ENCODE measurements at regions not wholly inside any gene's neighbourhood (a gene's known extent, or its start where the extent isn't known, plus 50 kb on each side); places are given as distances from the start of the nearest gene placed in this dataset.

DNA sequence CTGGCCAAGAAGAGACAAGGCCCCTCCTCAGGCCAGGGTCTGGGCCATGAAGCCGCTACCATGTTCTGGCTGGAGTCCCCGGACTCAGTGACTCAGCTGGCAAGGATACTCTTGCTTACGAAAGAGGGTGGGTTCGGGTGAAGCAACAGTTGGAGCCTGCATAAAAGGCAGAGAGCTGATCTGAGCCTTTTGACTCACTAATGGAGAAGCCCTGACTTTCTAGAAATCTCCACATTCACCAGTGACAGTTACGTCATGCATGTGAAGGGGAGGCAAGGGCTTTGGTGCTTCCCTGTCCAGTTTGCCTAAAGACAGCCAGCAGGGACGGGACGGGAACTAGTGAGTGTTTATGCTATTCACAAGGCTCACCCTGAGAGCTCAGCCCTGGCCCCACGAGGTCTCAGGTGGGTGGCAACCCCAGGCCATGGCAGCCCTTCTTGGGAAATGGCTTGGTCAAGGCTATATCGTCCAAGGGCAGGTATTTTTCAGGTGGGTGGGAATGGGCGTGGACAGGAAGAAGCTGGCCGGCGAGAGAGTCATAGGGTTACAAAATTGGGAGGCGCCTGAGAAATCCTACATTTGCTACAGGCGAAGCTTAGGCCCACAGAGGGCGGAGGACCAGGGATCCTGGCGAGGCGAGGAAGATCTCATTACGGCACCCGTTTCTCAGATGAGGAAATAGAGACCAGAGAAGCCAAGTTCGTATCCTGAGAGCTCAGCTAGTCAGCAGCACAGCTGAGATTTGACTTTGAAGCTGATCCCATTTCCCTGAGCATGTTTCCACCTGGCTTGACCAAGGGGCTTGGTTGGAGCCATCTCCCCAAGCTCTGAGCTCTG lies 314.6 kb downstream of the BCL11B start:
- Histone ChIP-seq H3K27ac (ENCODE audit: insufficient read depth, low read depth, low read length) (no peak overlapping the region), H3K4me2 (ENCODE audit: insufficient read depth, low read length) (no peak overlapping the region), H3K9me1 (replicated peaks; ENCODE audit: control insufficient read depth, extremely low read depth, insufficient read depth, low read length) (no peaks in the 10 kb centered on the region), H3K36me3 (ENCODE audit: control insufficient read depth in 2 of 2, extremely low read depth in 1 of 2, insufficient read depth in 2 of 2, low read length in 2 of 2) (no peaks in the 10 kb centered on the region), H2AFZ (ENCODE audit: low read depth, low read length) (no peak overlapping the region), H3K9ac (replicated peaks; ENCODE audit: extremely low read depth, insufficient read depth, low read length) (no peak overlapping the region), H3K4me3 (replicated peaks in 1 of 3; ENCODE audit: insufficient read depth in 1 of 3, low read depth in 1 of 3, low read length in 3 of 3) (no peak overlapping the region), H3K79me2 (ENCODE audit: control insufficient read depth, insufficient read depth, low read length) (no peaks in the 10 kb centered on the region), H3K4me1 (ENCODE audit: control insufficient read depth, extremely low read depth, insufficient read depth, low read length) (no peaks in the 10 kb centered on the region), H3K27me3 (ENCODE audit: control insufficient read depth in 2 of 2, insufficient read depth in 2 of 2, low read length in 2 of 2) (no peaks in the 10 kb centered on the region), H4K20me1 (replicated peaks; ENCODE audit: control insufficient read depth, extremely low read depth, insufficient read depth, low read length) (no peaks in the 10 kb centered on the region), H3K9me3 (replicated peaks; ENCODE audit: control insufficient read depth, insufficient read depth, low read length) (no peaks in the 10 kb centered on the region)
- no peak for DNase-seq (ENCODE audit: low read depth, low spot score)
- no peak for FAIRE-seq
- intact Hi-C loops (cut with micrococcal nuclease) (no loop called here), dilution Hi-C loops (cut with MboI; ENCODE audit: extremely low pct_ligation_motif_present, low sequenced_read_pairs) (no loop called here)
- ChIA-PET POLR2A (no interaction called here), CTCF (no interaction called here)
- TF ChIP-seq, protein P1, sequence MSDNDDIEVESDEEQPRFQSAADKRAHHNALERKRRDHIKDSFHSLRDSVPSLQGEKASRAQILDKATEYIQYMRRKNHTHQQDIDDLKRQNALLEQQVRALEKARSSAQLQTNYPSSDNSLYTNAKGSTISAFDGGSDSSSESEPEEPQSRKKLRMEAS (IDR thresholded peaks at IDR 0.05; ENCODE audit: insufficient read depth, insufficient read length) = no peak
- TF ChIP-seq FOS (IDR thresholded peaks at IDR 0.05; ENCODE audit: borderline replicate concordance, insufficient read depth, low read length) (no peak), GATA2 (IDR thresholded peaks at IDR 0.05; ENCODE audit: insufficient read depth, insufficient read length, low read depth, low read length) (no peak), JUN (IDR thresholded peaks at IDR 0.05; ENCODE audit: borderline replicate concordance, insufficient read depth, insufficient read length, low read depth) (no peak), POLR2AphosphoS5 (IDR thresholded peaks at IDR 0.05; ENCODE audit: insufficient read depth, low read depth, low read length) (no peak)
- TF ChIP-seq, protein P2, sequence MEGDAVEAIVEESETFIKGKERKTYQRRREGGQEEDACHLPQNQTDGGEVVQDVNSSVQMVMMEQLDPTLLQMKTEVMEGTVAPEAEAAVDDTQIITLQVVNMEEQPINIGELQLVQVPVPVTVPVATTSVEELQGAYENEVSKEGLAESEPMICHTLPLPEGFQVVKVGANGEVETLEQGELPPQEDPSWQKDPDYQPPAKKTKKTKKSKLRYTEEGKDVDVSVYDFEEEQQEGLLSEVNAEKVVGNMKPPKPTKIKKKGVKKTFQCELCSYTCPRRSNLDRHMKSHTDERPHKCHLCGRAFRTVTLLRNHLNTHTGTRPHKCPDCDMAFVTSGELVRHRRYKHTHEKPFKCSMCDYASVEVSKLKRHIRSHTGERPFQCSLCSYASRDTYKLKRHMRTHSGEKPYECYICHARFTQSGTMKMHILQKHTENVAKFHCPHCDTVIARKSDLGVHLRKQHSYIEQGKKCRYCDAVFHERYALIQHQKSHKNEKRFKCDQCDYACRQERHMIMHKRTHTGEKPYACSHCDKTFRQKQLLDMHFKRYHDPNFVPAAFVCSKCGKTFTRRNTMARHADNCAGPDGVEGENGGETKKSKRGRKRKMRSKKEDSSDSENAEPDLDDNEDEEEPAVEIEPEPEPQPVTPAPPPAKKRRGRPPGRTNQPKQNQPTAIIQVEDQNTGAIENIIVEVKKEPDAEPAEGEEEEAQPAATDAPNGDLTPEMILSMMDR (IDR thresholded peaks at IDR 0.05; ENCODE audit: extremely low read depth in 1 of 2, insufficient read depth in 1 of 2, low read depth in 1 of 2, low read length in 2 of 2) = no peak
- no TSS peak for BruUV-seq (replicated peaks)
